ENCODE measurements at regions not wholly inside any gene's neighbourhood (a gene's known extent, or its start where the extent isn't known, plus 50 kb on each side); places are given as distances from the start of the nearest gene placed in this dataset.

GRCh38 chr3:26256224-26256623 is 366.3 kb upstream of the LRRC3B start:
- Histone ChIP-seq H3K27me3 (no peaks in the 10 kb centered on the region), H3K27ac (no peak overlapping the region), H3K4me1 (no peaks in the 10 kb centered on the region), H3K4me3 (no peak overlapping the region), H3K36me3 (no peaks in the 10 kb centered on the region), H3K9me3 (no peaks in the 10 kb centered on the region)
- DNase-seq = no peak
- intact Hi-C loops (cut with DNase I; ENCODE audit: low total_unique reads) = no loop called here
- no peak for TF ChIP-seq POLR2AphosphoS5 (IDR thresholded peaks at IDR 0.05)
- no peak for TF ChIP-seq EP300 (IDR thresholded peaks at IDR 0.05)
- TF ChIP-seq CTCF (IDR thresholded peaks at IDR 0.05) = no peak
- no peak for TF ChIP-seq POLR2A (IDR thresholded peaks at IDR 0.05)
- WGBS, 5 donors = 83 to 96% (median 93%) methylated on average over 3 of the region's 3 CpGs

- intact Hi-C loops (cut with DNase I; ENCODE audit: low total_unique reads) = no loop called here
- 80 to 93% (median 86%) methylated on average over 3 of the region's 3 CpGs for WGBS, 5 donors
Measured at GRCh38 chr3:26259176-26259575, 363.4 kb upstream of the LRRC3B start.

GRCh38 chr3:26260139-26260538 is 362.4 kb upstream of the LRRC3B start:
- intact Hi-C loops (cut with DNase I; ENCODE audit: low total_unique reads) = no loop called here
- H3K4me3 ChIP-seq = no peak overlapping the region
- H3K27ac ChIP-seq = no peak overlapping the region
- no peak for TF ChIP-seq CTCF (IDR thresholded peaks at IDR 0.05)
- no peak for TF ChIP-seq POLR2AphosphoS5 (IDR thresholded peaks at IDR 0.05)
- no peak for TF ChIP-seq POLR2A (IDR thresholded peaks at IDR 0.05)
- no peak for TF ChIP-seq EP300 (IDR thresholded peaks at IDR 0.05)
- H3K4me1 ChIP-seq = no peaks in the 10 kb centered on the region
- H3K9me3 ChIP-seq = no peaks in the 10 kb centered on the region
- no peaks in the 10 kb centered on the region for H3K27me3 ChIP-seq
- DNase-seq = peak in 1 of 2 donors; percentile 51
- H3K36me3 ChIP-seq = no peaks in the 10 kb centered on the region
- WGBS, 5 donors = 6 to 25% (median 19%) methylated on average over 1 of the region's 1 CpG

More at GRCh38 chr3:26259176-26259575, 363.4 kb upstream of the LRRC3B start:
- H3K36me3 ChIP-seq = no peaks in the 10 kb centered on the region
- no peak for DNase-seq
- no peak overlapping the region for H3K4me3 ChIP-seq
- no peaks in the 10 kb centered on the region for H3K27me3 ChIP-seq
- no peaks in the 10 kb centered on the region for H3K4me1 ChIP-seq
- no peak overlapping the region for H3K27ac ChIP-seq
- no peaks in the 10 kb centered on the region for H3K9me3 ChIP-seq
- TF ChIP-seq EP300 (IDR thresholded peaks at IDR 0.05) = no peak
- TF ChIP-seq POLR2A (IDR thresholded peaks at IDR 0.05) = no peak
- no peak for TF ChIP-seq POLR2AphosphoS5 (IDR thresholded peaks at IDR 0.05)
- no peak for TF ChIP-seq CTCF (IDR thresholded peaks at IDR 0.05)

GRCh38 chr3:26264708-26265107 is 357.9 kb upstream of the LRRC3B start:
- H3K27me3 ChIP-seq = no peaks in the 10 kb centered on the region
- WGBS, 5 donors = 70 to 81% (median 77%) methylated on average over 4 of the region's 4 CpGs
- no peak overlapping the region for H3K4me3 ChIP-seq
- H3K36me3 ChIP-seq = no peaks in the 10 kb centered on the region
- TF ChIP-seq CTCF (IDR thresholded peaks at IDR 0.05) = no peak
- TF ChIP-seq POLR2AphosphoS5 (IDR thresholded peaks at IDR 0.05) = no peak
- no peak for TF ChIP-seq POLR2A (IDR thresholded peaks at IDR 0.05)
- TF ChIP-seq EP300 (IDR thresholded peaks at IDR 0.05) = no peak
- H3K9me3 ChIP-seq = no peaks in the 10 kb centered on the region
- H3K4me1 ChIP-seq = no peaks in the 10 kb centered on the region
- intact Hi-C loops (cut with DNase I; ENCODE audit: low total_unique reads) = no loop called here
- no peak overlapping the region for H3K27ac ChIP-seq
- DNase-seq = no peak

Data from stomach (tissue), 8 donors.